Smooth muscle cell (in vitro differentiated cells): ENCODE measurements at regions not wholly inside any gene's neighbourhood (a gene's known extent, or its start where the extent isn't known, plus 50 kb on each side); places are given as distances from the start of the nearest gene placed in this dataset.

ENCODE experiments used
- DNase-seq: peaks from one replicate; lab custom pipeline; 2025; ENCODE audit not compliant: unreplicated experiment; lab: John Stamatoyannopoulos, UW
- H2AFZ ChIP-seq: fragments of 200-600 bp; sonication (generic); 2 replicates; pipeline ENCODE4 v1.6.0; 2016; ENCODE audit warnings: antibody characterized with exemption, low read depth, mild to moderate bottlenecking
- H3F3A ChIP-seq: fragments of 200-600 bp; sonication (generic); 2 replicates; pipeline ENCODE4 v1.6.0; 2017; ENCODE audit warnings: antibody characterized with exemption, low read depth
- H3K27ac ChIP-seq: fragments of 200-600 bp; sonication (generic); 2 replicates; pipeline ENCODE4 v1.5.1; 2016; ENCODE audit warnings: low read depth, mild to moderate bottlenecking
- H3K27me3 ChIP-seq: fragments of 200-600 bp; sonication (generic); 2 replicates; pipeline ENCODE4 v1.6.1; 2016; ENCODE audit warnings: low read depth, mild to moderate bottlenecking
- H3K36me3 ChIP-seq: fragments of 200-600 bp; sonication (generic); 2 replicates; pipeline ENCODE4 v1.5.1; 2016; ENCODE audit warnings: low read depth
- H3K4me1 ChIP-seq: fragments of 200-600 bp; sonication (generic); 2 replicates; pipeline ENCODE4 v1.5.1; 2016; ENCODE audit warnings: low read depth
- H3K4me2 ChIP-seq: fragments of 200-600 bp; sonication (generic); 2 replicates; pipeline ENCODE4 v1.6.0; 2016; ENCODE audit warnings: mild to moderate bottlenecking
- H3K4me3 ChIP-seq: fragments of 200-600 bp; sonication (generic); 2 replicates; pipeline ENCODE4 v1.5.1; 2016; ENCODE audit warnings: mild to moderate bottlenecking
- H3K79me2 ChIP-seq: fragments of 200-600 bp; sonication (generic); 2 replicates; pipeline ENCODE4 v1.6.0; 2016; ENCODE audit warnings: low read depth, mild to moderate bottlenecking
- H3K9ac ChIP-seq: fragments of 200-600 bp; sonication (generic); 2 replicates; pipeline ENCODE4 v1.6.0; 2016; ENCODE audit warnings: low read depth
- H3K9me3 ChIP-seq: fragments of 200-600 bp; sonication (generic); replicated peaks from 2 replicates; pipeline ENCODE4 v1.5.1; 2016; ENCODE audit warnings: low read depth
- H4K20me1 ChIP-seq: fragments of 200-600 bp; sonication (generic); 2 replicates; pipeline ENCODE4 v1.6.0; 2016; ENCODE audit warnings: low read depth
- CTCF ChIP-seq: fragments of 200-600 bp; sonication (generic); IDR thresholded peaks from 2 replicates; pipeline ENCODE4 v1.5.1; 2017; ENCODE audit warnings: borderline replicate concordance, mild to moderate bottlenecking, antibody characterized with exemption; ENCODE audit not compliant: insufficient read depth, poor library complexity, severe bottlenecking
- WGBS: methylation state at CpG from one replicate; pipeline ENCODE4 v1.1.7; 2016; ENCODE audit warnings: low lambda C conversion rate; 5-methylcytosine and 5-hydroxymethylcytosine counted together

- Histone ChIP-seq H3K9ac (no peak overlapping the region), H3K4me2 (no peak overlapping the region), H3K36me3 (no peaks in the 10 kb centered on the region), H3F3A (no peaks in the 10 kb centered on the region), H3K79me2 (no peaks in the 10 kb centered on the region), H2AFZ (no peak overlapping the region), H3K4me1 (peaks cover 4% of the 10 kb centered on the region), H3K9me3 (no peaks in the 10 kb centered on the region), H3K27ac (no peak overlapping the region), H3K4me3 (no peak overlapping the region), H4K20me1 (no peaks in the 10 kb centered on the region), H3K27me3 (peaks cover 5% of the 10 kb centered on the region)
- no peak for TF ChIP-seq CTCF
- DNase-seq: no peak
- 92% methylated on average over 3 of the region's 3 CpGs for WGBS
These were observed 90.9 kb upstream of the OLIG2 start for GRCh38 chr21:32934829-32935228.

- no peak for DNase-seq
- H3K4me3 ChIP-seq: no peak overlapping the region
- no peak overlapping the region for H3K4me2 ChIP-seq
- TF ChIP-seq CTCF: peak; percentile 71
- WGBS: 64% methylated on average over 23 of the region's 23 CpGs
- no peaks in the 10 kb centered on the region for H3F3A ChIP-seq
- peaks cover 10% of the 10 kb centered on the region for H3K27me3 ChIP-seq
- H3K27ac ChIP-seq: no peak overlapping the region
- H2AFZ ChIP-seq: no peak overlapping the region
- no peaks in the 10 kb centered on the region for H3K36me3 ChIP-seq
- no peaks in the 10 kb centered on the region for H3K4me1 ChIP-seq
- H3K9me3 ChIP-seq: no peaks in the 10 kb centered on the region
- H3K9ac ChIP-seq: no peak overlapping the region
- H3K79me2 ChIP-seq: no peaks in the 10 kb centered on the region
- H4K20me1 ChIP-seq: no peaks in the 10 kb centered on the region
These were observed 85.4 kb upstream of the OLIG2 start for GRCh38 chr21:32940079-32941014.

- Histone ChIP-seq H3K27ac (no peak overlapping the region), H3K9me3 (no peaks in the 10 kb centered on the region), H3F3A (no peaks in the 10 kb centered on the region), H3K9ac (no peak overlapping the region), H3K27me3 (peaks cover 10% of the 10 kb centered on the region), H3K4me1 (no peaks in the 10 kb centered on the region), H3K36me3 (no peaks in the 10 kb centered on the region), H4K20me1 (no peaks in the 10 kb centered on the region), H3K4me3 (no peak overlapping the region), H3K79me2 (no peaks in the 10 kb centered on the region), H2AFZ (no peak overlapping the region), H3K4me2 (no peak overlapping the region)
- no peak for DNase-seq
- no peak for TF ChIP-seq CTCF
- 68% methylated on average over 2 of the region's 2 CpGs for WGBS
These were observed 84.5 kb upstream of the OLIG2 start for GRCh38 chr21:32941263-32941662.

- no peaks in the 10 kb centered on the region for H3K9me3 ChIP-seq
- H3K4me2 ChIP-seq: no peak overlapping the region
- no peaks in the 10 kb centered on the region for H3F3A ChIP-seq
- no peak for DNase-seq
- no peak overlapping the region for H3K9ac ChIP-seq
- no peak for TF ChIP-seq CTCF
- H3K79me2 ChIP-seq: no peaks in the 10 kb centered on the region
- no peaks in the 10 kb centered on the region for H3K27me3 ChIP-seq
- no peaks in the 10 kb centered on the region for H3K36me3 ChIP-seq
- H3K4me1 ChIP-seq: peaks cover 13% of the 10 kb centered on the region
- no peak overlapping the region for H3K27ac ChIP-seq
- H3K4me3 ChIP-seq: no peak overlapping the region
- no peaks in the 10 kb centered on the region for H4K20me1 ChIP-seq
- 62% methylated on average over 2 of the region's 2 CpGs for WGBS
- H2AFZ ChIP-seq: no peak overlapping the region
These were observed 79.1 kb upstream of the OLIG2 start for GRCh38 chr21:32946654-32947053.
